ENCODE measurements at regions not wholly inside any gene's neighbourhood (a gene's known extent, or its start where the extent isn't known, plus 50 kb on each side); places are given as distances from the start of the nearest gene placed in this dataset.

- no peak for DNase-seq (ENCODE audit: low spot score)
Measured at GRCh38 chr2:52936029-52936428, 831.6 kb upstream of the CHAC2 start.

- no peak for DNase-seq (ENCODE audit: low spot score)
Measured at GRCh38 chr2:52934920-52935640, 832.5 kb upstream of the CHAC2 start.

- DNase-seq (ENCODE audit: low spot score), result peak; percentile 77
Measured at GRCh38 chr2:52934323-52934898, 833.2 kb upstream of the CHAC2 start.

- DNase-seq (ENCODE audit: low spot score), result no peak
Measured at GRCh38 chr2:52933878-52934277, 833.7 kb upstream of the CHAC2 start.

- DNase-seq (ENCODE audit: low spot score), result no peak
Measured at GRCh38 chr2:52931660-52932059, 835.9 kb upstream of the CHAC2 start.

GRCh38 chr2:52929412-52929811, 838.2 kb upstream of the CHAC2 start:
- DNase-seq (ENCODE audit: low spot score), result no peak

- DNase-seq (ENCODE audit: low spot score), result no peak
Measured at GRCh38 chr2:52919673-52920072, 847.9 kb upstream of the CHAC2 start.

- no peak for DNase-seq (ENCODE audit: low spot score)
Measured at GRCh38 chr2:52918551-52918950, 849.1 kb upstream of the CHAC2 start.

GRCh38 chr2:52916981-52917380, 850.6 kb upstream of the CHAC2 start:
- no peak for DNase-seq (ENCODE audit: low spot score)

GRCh38 chr2:52904355-52904891, 863.2 kb upstream of the CHAC2 start:
- DNase-seq (ENCODE audit: low spot score), result no peak

GRCh38 chr2:52897511-52898044, 870.0 kb upstream of the CHAC2 start:
- DNase-seq (ENCODE audit: low spot score), result no peak

- DNase-seq (ENCODE audit: low spot score), result no peak
Measured at GRCh38 chr2:52895726-52896340, 871.8 kb upstream of the CHAC2 start.

- DNase-seq (ENCODE audit: low spot score), result no peak
Measured at GRCh38 chr2:52886556-52886955, 881.0 kb upstream of the CHAC2 start.

- no peak for DNase-seq (ENCODE audit: low spot score)
Measured at GRCh38 chr2:52884761-52885352, 882.7 kb upstream of the CHAC2 start.

GRCh38 chr2:52882974-52883373, 884.6 kb upstream of the CHAC2 start:
- DNase-seq (ENCODE audit: low spot score), result no peak

- no peak for DNase-seq (ENCODE audit: low spot score)
Measured at GRCh38 chr2:52881606-52882005, 886.0 kb upstream of the CHAC2 start.

GRCh38 chr2:52880872-52881271, 886.7 kb upstream of the CHAC2 start:
- DNase-seq (ENCODE audit: low spot score), result no peak

GRCh38 chr2:52879561-52879960, 888.0 kb upstream of the CHAC2 start:
- DNase-seq (ENCODE audit: low spot score), result no peak

GRCh38 chr2:52877703-52878102, 889.9 kb upstream of the CHAC2 start:
- no peak for DNase-seq (ENCODE audit: low spot score)

- peak; percentile 37 for DNase-seq (ENCODE audit: low spot score)
Measured at GRCh38 chr2:52874466-52875106, 893.0 kb upstream of the CHAC2 start.

- peak; percentile 73 for DNase-seq (ENCODE audit: low spot score)
Measured at GRCh38 chr2:52862801-52863200, 904.8 kb upstream of the CHAC2 start.

GRCh38 chr2:52861596-52861995, 906.0 kb upstream of the CHAC2 start:
- peak; percentile 29 for DNase-seq (ENCODE audit: low spot score)
